ENCODE measurements at regions not wholly inside any gene's neighbourhood (a gene's known extent, or its start where the extent isn't known, plus 50 kb on each side); places are given as distances from the start of the nearest gene placed in this dataset.
"Not testable (repeated sequence)": the region's sequence is repeated elsewhere in the genome, so short reads cannot be mapped to it uniquely, and the experiment has no call there.

- TF ChIP-seq, protein P1, sequence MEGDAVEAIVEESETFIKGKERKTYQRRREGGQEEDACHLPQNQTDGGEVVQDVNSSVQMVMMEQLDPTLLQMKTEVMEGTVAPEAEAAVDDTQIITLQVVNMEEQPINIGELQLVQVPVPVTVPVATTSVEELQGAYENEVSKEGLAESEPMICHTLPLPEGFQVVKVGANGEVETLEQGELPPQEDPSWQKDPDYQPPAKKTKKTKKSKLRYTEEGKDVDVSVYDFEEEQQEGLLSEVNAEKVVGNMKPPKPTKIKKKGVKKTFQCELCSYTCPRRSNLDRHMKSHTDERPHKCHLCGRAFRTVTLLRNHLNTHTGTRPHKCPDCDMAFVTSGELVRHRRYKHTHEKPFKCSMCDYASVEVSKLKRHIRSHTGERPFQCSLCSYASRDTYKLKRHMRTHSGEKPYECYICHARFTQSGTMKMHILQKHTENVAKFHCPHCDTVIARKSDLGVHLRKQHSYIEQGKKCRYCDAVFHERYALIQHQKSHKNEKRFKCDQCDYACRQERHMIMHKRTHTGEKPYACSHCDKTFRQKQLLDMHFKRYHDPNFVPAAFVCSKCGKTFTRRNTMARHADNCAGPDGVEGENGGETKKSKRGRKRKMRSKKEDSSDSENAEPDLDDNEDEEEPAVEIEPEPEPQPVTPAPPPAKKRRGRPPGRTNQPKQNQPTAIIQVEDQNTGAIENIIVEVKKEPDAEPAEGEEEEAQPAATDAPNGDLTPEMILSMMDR (conservative IDR thresholded peaks at IDR 0.05; ENCODE audit: low read depth, low read length): no peak
- DNase-seq (ENCODE audit: low read depth): peak; percentile 63
- H3K4me3 ChIP-seq (ENCODE audit: low read depth, low read length): no peak overlapping the region
Measured at GRCh38 chr13:44051918-44052675, 172.4 kb downstream of the LACC1 start.

GRCh38 chr13:44052780-44053184, 173.1 kb downstream of the LACC1 start:
- H3K4me3 ChIP-seq (ENCODE audit: low read depth, low read length): no peak overlapping the region
- DNase-seq (ENCODE audit: low read depth): peak; percentile 86
- TF ChIP-seq, protein P1 (conservative IDR thresholded peaks at IDR 0.05; ENCODE audit: low read depth, low read length): no peak

DNA sequence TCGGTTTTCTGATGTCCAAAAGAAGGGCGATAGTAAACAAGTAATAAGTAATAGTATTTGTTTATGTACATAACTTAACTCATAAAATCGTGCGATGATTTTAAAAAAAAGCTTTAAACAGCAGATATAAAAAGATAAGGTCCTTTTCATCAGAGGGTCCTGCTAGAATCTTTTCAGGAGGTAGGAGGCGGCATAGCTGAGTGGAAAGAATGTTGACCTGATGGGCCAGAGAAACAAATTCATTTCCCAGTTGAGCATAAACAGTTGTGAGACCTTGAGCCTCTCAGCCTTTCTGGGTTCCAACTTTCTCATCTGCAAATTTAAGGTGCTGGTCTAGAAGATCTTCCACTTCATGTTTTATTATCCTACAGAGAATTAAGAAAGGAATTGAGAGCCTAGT, 173.5 kb downstream of the LACC1 start:
- TF ChIP-seq, protein P1 (conservative IDR thresholded peaks at IDR 0.05; ENCODE audit: low read depth, low read length): peak; percentile 39
- peak; percentile 72 for DNase-seq (ENCODE audit: low read depth)
- no peak overlapping the region for H3K4me3 ChIP-seq (ENCODE audit: low read depth, low read length)

DNA sequence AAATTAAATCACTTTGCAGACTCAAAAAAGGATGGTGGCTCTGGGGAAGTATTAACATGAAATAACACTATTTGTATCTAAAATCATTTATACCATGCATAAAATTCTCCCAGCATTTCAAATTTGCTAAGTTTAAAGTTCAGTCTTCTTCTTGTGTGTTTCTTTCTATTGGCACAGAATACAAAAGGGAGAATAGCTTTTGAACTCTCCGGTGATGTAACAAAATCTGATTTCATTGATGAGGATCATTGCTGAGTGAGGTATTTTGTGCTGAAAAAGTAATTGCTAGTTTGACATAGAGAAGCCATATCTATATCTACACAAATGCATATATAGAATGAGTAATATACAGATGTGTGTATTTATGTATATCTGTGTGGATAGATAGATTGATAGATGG, 174.8 kb downstream of the LACC1 start:
- H3K4me3 ChIP-seq (ENCODE audit: low read depth, low read length): no peak overlapping the region
- TF ChIP-seq, protein P1 (conservative IDR thresholded peaks at IDR 0.05; ENCODE audit: low read depth, low read length): no peak
- DNase-seq (ENCODE audit: low read depth): no peak

GRCh38 chr13:44055681-44056080, 176.0 kb downstream of the LACC1 start:
- not testable (repeated sequence) for H3K4me3 ChIP-seq (ENCODE audit: low read depth, low read length)
- peak; percentile 29 for DNase-seq (ENCODE audit: low read depth)

- no peak for DNase-seq (ENCODE audit: low read depth)
- TF ChIP-seq, protein P1 (conservative IDR thresholded peaks at IDR 0.05; ENCODE audit: low read depth, low read length): no peak
- no peak overlapping the region for H3K4me3 ChIP-seq (ENCODE audit: low read depth, low read length)
Measured at GRCh38 chr13:44058067-44058466, 178.4 kb downstream of the LACC1 start.

- no peak for DNase-seq (ENCODE audit: low read depth)
- TF ChIP-seq, protein P1 (conservative IDR thresholded peaks at IDR 0.05; ENCODE audit: low read depth, low read length): no peak
- no peak overlapping the region for H3K4me3 ChIP-seq (ENCODE audit: low read depth, low read length)
Measured at GRCh38 chr13:44058624-44059215, 179.0 kb downstream of the LACC1 start.
